OCI-LY3 (cell line): ENCODE measurements at regions not wholly inside any gene's neighbourhood (a gene's known extent, or its start where the extent isn't known, plus 50 kb on each side); places are given as distances from the start of the nearest gene placed in this dataset.

Experiments
- EZH2phosphoT487 ChIP-seq: fragments of 200-600 bp; shearing (Covaris generic); IDR thresholded peaks from 2 replicates; pipeline ENCODE4 v1.6.1; 2018; ENCODE audit warnings: antibody characterized with exemption, mixed run types, low read depth
- TF ChIP-seq, protein P1 (sequence below): fragments of 200-600, 300-600 bp; sonication (generic); IDR thresholded peaks from 2 replicates; pipeline ENCODE4 v1.5.1; 2014; ENCODE audit warnings: antibody characterized with exemption, low read length, low read depth

DNA sequence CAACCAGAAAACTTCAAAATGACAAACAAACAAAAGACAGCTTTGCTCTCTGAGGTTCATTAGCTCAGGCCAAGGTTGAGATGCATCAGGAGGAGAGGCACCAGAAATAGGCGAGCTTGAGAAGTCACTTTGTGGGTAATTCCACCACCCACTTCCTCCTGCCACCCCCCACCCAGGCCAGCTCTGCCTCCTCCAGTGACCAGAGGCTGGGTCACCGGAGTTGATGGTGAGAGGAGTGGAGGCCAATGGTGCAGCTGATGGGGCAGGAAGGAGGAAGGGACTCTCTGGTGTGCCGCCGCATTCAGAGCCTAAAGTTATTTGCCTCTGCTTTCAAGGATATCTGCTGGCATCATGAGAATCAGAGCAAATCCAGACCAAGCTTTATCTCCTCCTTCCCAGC, 73.8 kb upstream of the ASTN2 start:
- no peak for TF ChIP-seq EZH2phosphoT487
- TF ChIP-seq, protein P1, sequence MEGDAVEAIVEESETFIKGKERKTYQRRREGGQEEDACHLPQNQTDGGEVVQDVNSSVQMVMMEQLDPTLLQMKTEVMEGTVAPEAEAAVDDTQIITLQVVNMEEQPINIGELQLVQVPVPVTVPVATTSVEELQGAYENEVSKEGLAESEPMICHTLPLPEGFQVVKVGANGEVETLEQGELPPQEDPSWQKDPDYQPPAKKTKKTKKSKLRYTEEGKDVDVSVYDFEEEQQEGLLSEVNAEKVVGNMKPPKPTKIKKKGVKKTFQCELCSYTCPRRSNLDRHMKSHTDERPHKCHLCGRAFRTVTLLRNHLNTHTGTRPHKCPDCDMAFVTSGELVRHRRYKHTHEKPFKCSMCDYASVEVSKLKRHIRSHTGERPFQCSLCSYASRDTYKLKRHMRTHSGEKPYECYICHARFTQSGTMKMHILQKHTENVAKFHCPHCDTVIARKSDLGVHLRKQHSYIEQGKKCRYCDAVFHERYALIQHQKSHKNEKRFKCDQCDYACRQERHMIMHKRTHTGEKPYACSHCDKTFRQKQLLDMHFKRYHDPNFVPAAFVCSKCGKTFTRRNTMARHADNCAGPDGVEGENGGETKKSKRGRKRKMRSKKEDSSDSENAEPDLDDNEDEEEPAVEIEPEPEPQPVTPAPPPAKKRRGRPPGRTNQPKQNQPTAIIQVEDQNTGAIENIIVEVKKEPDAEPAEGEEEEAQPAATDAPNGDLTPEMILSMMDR: no peak
